ENCODE measurements at regions not wholly inside any gene's neighbourhood (a gene's known extent, or its start where the extent isn't known, plus 50 kb on each side); places are given as distances from the start of the nearest gene placed in this dataset.

DNA sequence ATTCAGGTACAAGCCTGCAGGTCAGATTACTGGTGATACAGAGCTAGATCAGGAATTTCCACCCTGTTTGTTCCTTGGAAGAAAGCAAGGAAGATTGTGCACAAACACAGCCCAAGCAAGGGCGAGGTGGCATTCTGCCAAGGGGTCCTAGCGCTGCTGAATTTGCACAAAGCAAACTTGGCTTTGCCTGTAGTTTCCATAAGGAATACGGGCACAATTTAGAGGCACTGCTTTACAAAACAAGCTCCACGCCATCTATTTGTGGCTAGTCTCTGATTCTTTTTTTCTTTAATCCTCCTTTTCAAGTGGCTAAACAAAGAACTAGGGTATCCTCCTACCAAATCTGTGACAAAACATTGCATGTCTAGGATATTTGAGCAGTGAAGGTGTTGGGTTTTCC, 195.5 kb upstream of the ACVR2A start:
- no peak for DNase-seq (ENCODE audit: low read depth in 4 of 4, low spot score in 1 of 4)

DNA sequence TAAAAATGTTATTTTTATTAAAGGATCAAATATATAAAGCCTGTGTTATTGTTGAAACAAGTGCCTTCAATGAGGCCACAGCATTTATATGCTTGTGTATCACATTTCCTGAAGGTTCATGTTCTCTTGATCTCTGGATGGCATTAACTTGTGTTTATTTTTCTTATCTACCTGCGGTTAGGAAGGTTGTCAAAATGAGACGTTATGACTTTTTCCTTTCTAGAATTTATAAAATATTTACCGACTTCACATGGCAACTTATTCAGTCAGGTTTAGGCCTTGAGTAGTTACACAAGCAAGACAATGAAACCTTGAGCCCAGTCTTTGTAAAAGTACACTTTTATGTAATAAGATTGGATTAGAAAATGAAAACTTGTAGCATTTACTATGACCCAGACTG, 196.4 kb upstream of the ACVR2A start:
- DNase-seq (ENCODE audit: low read depth in 4 of 4, low spot score in 1 of 4): no peak

DNA sequence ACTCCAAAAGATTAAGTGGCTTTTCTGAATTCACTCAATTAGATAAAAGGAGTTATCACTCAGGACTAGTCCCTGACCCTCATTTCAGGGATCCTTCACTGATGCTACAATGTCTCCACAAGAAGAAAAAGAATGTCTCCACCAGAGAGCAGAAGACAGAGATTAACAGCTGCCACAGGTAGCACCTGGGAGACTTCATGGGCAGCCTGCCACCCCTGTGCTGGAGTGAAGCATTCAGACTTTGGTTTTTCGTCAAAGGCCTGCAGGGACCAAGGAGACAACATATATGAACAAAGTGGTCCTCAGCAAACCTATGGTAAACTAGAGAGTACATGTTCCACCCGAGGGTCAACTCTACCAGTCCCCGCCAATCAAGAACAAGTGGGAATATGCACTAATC, 197.0 kb upstream of the ACVR2A start:
- DNase-seq (ENCODE audit: low read depth in 4 of 4, low spot score in 1 of 4): no peak

DNA sequence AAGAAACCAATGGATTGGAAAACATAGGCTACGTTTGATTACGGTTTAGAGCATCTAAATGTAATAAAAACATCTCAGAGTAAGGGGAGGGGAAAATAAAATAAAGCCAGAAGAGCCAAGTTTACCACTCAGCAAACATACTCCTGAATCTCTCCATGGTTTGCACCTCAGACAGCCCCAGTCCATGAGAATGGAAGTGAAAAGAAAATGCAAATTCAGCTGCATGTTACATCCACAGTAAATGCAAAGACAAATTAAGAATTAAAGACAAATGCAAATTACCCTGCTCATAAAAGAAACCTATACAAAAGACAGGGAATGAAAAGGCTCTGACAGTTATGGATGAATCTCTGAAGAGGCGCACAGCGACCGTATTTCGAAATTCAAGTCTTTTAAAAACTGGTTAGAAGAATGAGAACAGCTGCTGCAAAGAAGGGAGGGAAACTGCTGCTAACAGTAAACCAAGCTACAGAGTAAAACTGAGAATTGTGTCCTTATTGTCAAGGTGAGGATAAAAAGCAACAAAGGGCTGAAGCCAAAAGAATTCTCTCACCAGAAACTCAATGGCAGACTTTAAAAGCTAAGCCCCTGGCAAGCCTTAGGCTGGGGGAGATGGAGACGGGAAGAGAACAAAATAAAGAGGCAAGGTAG, 197.9 kb upstream of the ACVR2A start:
- no peak for DNase-seq (ENCODE audit: low read depth in 4 of 4, low spot score in 1 of 4)

DNA sequence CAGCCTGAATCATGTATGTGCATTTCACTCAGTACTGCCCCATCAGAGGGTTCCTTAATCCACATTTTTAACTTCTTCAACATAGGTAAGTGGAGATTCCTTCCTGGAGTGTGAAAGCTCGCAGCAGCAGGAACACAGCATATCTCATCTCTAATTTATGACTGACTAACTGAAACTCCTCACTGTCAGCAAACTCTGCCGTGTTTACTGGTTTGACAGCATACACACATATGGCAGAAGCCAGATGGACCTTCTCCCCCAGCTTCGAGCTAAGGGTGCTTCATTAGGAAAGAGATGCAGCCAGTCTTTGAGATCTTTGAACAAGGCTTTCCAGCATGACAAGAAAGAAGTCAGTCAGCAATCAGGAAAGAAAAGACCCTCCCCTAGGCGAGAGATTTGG, 200.3 kb upstream of the ACVR2A start:
- no peak for DNase-seq (ENCODE audit: low read depth in 4 of 4, low spot score in 1 of 4)

DNA sequence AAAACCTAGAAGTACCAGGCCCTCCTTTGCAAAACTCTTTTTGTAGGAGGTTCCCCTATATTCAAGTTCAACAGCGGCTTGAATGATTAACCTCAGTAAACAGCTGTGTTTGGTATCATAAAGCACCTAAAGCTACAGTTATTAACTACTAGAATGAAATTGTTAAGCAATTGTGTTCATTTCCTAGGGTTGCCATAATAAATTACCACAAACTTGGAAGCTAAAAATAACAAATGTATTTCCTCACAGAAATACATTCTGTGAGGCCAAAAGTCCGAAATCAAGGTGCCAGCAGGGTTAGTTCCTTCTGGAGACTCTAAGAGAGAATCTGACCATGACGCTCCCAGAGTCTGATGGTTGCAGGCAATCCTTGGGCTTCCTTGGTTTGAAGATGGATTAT, 202.1 kb upstream of the ACVR2A start:
- no peak for DNase-seq (ENCODE audit: low read depth in 4 of 4, low spot score in 1 of 4)

DNA sequence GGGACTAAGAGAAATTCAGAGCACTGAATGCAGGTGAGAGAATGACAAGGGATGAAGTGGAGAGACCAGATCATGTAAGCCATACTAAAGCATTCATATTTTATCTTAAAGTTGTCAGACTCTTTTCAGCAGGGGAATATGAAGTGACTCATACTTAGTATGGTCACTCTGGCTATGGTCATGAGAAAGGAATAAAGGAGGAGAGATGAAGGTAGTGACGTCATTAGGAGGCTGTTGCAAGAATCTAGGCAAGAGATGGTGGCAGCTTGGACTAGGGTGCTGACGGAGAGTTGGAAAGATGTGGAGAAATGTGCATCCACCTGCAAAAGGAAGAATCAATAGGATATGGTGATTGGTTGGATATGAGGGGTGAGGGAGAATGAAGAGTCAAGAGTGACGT, 203.2 kb upstream of the ACVR2A start:
- DNase-seq (ENCODE audit: low read depth in 4 of 4, low spot score in 1 of 4): no peak

DNA sequence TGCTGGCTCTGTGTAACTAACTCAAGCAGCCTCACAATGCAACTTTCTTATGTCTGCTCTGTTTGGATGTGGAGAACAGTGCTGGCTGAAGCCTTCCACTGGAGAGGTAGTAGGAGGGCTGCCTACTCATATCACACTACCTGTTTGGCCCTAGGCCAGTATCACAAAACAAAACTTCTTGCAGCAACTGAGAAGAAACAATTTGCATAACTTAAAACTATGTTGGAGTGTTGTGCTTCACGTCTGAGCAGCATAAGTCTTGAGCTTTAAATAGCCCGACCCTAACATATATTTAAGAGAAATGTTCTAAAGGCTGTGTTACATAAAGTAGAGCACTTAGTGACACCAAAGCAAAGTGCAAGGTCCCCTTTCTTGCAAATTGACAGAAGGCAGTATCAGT, 204.9 kb upstream of the ACVR2A start:
- no peak for DNase-seq (ENCODE audit: low read depth in 4 of 4, low spot score in 1 of 4)

DNA sequence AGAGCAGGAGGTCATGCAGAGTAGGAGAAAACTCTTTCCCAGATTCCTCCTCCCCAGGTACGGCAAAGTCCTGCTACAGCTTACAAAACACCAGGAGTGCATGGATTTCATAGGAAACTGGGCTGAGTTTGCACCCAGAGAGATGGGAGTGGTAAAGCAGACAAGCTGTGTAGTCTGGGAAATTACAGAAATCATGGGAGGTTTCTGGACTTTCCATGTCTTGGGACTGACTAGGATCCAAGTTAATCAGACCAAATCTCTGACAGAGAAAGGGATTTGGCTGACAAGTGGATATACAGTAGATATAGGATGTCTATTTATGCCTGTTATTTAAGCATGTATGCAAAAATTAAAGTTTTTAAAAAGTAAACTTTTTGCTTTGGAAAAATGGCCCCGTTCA, 205.4 kb upstream of the ACVR2A start:
- DNase-seq (ENCODE audit: low read depth in 4 of 4, low spot score in 1 of 4): no peak

DNA sequence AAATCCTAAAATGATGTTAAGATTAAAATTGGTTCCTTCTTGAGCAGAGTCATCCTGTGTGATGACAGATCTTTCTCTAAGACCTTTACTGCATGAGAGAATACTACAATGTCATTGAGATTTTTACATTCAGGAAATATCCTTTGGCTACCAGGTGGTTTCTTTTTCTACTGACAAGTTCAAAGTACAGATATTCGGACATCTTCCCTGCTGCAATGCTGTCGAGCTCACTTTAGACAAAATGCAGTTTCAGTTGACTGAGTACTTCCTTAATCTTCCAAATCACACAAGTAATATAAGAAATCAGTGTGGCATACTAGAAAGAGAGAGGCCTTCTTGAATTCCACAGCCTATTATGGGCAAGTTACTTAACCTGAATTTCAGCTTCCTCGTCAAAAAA, 207.9 kb upstream of the ACVR2A start:
- no peak for DNase-seq (ENCODE audit: low read depth in 4 of 4, low spot score in 1 of 4)

DNA sequence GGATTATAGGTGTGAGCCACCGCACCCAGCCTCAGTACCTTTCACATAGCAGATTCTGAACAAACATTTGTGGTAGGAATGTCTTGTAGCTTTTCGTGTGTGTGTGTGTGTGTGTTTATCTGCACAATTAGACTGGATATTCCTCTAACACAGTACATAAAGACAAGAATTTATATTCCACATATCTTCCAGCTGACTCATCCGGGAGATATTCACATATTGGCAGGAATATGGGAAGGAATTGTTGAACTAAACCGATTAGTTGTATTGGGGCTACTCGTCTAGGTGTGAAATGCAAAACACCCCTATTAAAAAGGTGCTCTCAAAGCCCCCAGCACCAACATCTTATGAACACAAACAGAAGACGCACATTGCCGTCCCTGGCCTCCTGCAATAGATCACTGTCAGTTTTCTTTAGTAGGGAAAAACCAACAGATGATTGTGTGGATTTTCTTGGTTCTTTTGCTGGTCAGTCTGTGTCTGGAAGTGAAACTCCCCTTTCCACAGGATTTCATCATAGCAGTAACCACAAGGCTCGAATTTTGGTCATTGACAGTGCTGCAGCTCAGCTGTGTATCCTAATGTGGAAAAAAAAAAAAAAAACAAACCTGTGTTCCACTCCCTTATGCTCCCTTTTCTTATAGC, 208.5 kb upstream of the ACVR2A start:
- DNase-seq (ENCODE audit: low read depth in 4 of 4, low spot score in 1 of 4): no peak

DNA sequence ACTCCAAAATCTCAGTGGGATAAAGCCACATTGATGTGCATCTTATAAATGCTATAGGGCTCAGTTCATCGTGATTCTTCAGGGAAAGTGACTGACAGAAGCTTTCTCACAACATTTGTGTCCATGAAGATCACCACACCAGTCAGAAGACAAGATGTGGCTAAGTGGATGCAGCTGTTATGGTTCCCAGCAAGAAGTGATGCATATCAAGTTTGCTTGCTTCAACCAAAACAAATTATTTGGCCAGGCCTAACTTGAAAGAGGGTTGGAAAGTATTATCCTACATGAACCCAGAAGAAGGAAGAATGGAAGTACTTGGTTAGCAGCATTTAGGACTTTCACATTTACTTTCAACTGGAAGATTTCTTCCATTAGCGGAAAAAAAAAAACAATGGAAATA, 210.0 kb upstream of the ACVR2A start:
- no peak for DNase-seq (ENCODE audit: low read depth in 4 of 4, low spot score in 1 of 4)

DNA sequence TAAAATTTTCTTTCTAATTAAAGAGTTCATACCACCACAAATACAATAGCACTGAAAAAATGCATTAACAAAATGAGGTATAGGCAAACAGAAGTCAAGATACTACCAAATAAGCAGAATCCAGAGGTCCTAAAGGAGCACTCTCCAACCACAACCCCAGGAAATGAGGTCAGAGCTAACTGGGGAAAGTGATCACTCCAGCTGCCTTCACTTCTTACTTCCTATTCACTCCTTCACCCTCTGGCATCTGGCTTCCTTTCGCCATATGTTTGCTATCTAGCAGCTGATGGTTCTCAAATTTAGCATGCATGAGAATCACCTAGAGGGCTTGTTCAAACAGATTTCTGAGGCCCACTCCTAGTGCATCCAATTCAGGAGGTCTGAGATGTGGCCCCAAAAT, 212.6 kb upstream of the ACVR2A start:
- no peak for DNase-seq (ENCODE audit: low read depth in 4 of 4, low spot score in 1 of 4)

DNA sequence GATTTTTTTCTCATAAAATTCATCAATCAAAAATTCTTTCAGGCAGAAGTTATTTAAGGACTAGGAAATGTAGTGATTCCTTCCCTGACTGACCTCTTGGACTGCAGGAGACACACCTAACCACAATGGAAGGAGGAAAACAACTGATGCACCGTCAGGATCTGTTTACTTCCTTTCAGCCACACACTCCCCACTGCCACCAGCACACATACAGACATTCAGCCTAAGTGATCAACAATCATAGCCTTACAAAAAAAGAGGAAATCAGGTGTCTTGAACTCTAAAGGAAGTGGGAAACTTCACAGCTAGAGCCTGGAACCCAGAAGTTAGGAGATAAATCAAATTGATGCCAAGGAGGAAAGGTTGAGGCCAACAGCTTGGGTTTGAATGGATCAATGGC, 213.5 kb upstream of the ACVR2A start:
- no peak for DNase-seq (ENCODE audit: low read depth in 4 of 4, low spot score in 1 of 4)

DNA sequence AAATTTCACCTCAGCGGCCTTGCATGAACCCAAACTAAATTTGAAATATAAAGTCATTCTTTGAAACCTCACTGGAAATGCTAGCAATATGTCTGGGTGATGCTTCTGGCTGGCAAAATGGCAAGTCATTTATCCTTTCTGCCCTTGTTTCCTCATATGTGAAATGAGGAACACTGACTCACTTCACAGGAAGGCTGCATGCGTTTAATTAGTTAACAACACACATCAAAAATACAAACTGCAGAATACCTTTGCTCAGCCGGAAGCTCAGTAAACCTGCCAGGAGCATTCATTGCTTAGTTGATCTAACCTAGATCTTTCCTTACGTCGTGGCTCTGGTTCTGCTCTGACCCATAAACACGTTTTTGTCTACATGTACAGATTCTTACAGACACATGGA, 214.2 kb upstream of the ACVR2A start:
- DNase-seq (ENCODE audit: low read depth in 4 of 4, low spot score in 1 of 4): no peak

DNA sequence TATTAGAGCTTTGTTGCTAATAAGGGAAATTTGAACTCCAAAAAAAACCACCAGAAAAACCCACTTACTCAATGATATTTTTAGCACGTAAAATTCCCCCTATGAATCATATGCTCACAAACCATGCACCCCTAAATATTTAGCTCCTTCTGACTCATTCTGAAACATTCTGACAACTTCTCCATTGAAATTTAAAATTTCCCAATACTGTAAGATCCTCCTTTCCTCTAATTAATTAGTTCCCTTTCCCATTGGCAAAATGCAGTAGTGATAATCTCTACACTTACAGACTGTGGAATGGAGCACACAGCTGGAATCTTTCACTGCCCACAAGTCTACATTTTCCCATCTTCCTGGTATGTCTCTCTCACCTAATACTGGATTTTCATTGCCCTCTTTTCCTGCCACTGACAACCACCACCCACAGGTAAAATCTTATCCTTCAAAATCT, 215.8 kb upstream of the ACVR2A start:
- DNase-seq (ENCODE audit: low read depth in 4 of 4, low spot score in 1 of 4): no peak

DNA sequence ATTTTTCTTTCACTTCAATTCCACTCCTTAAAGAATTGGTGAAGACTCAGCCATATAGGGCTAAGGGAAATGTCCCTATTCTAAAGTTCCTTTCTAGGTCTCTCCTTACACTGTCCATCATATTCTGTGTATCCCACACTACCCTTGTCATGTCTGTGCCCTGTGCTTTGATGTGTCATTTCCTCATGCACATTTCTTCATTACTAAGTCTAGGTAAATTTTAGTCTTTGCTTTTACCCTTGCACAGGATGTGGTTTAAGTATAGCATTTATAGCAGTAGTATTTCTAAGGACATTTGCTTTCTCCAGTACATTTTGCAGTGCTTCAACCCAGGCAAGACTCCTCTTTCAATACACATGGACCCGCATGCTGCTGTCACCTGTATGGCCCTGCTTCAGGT, 221.5 kb upstream of the ACVR2A start:
- DNase-seq (ENCODE audit: low read depth in 4 of 4, low spot score in 1 of 4): no peak

DNA sequence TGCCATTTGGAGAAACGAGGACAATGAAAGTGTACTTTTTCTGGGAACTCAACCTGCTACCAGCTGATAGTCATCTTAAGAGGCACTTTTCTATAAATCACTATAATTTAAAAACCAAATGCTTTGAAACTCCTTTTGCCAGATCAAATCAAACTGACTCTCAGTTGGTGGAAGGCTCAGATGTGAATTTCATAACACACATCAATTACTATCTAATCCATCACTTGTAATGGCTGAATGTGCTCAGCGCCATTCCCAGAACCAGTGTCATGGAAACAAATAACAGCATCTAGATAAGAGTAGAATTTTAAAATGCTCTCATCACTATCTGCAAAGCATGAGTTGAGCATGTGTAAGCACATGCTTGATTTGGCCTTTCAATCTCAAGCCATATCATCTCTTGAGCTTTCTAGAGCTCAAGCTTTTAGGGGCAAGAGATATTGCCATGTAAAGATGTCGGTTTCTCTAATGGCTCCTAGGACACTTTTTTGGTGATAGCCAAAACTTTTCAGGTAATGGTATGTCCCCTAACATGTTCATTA, 223.1 kb upstream of the ACVR2A start:
- DNase-seq (ENCODE audit: low read depth in 4 of 4, low spot score in 1 of 4): no peak

DNA sequence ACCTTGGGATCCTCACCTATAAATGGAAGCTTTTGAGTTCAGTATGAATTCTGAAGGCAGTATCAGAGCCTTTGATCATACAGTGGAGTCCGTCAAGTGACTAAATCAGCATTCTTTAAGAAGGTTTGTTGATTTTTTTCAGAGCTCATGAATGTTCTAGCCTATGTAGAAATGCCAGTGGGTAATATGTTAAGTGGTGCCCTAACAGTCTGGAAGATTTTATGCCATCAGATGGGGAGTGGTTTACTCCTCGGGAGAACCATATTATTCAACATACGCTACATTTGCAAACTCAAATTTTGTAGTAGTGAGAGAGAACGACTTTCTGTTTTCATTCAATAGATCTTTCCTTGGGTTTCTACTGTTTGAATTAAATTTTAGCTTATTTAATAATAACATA, 225.0 kb upstream of the ACVR2A start:
- no peak for DNase-seq (ENCODE audit: low read depth in 4 of 4, low spot score in 1 of 4)

DNA sequence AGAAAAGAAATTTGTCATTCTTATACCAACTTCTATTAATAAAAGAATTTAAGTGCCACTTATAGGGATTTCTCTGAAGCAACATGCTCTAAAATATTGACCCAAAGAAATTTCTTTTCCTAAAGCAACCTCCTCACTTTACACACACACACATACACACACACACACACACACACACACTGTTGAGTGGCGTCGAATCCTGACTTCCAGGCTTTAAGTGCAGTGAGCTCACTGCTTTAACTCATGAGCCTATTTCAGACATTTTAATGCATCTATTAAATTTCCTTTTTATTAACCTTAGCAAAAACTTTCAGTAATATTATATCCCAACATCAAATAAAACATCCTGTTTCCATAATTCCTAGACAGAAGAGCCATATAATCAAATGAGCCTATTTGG, 229.1 kb upstream of the ACVR2A start:
- no peak for DNase-seq (ENCODE audit: low read depth in 4 of 4, low spot score in 1 of 4)

DNA sequence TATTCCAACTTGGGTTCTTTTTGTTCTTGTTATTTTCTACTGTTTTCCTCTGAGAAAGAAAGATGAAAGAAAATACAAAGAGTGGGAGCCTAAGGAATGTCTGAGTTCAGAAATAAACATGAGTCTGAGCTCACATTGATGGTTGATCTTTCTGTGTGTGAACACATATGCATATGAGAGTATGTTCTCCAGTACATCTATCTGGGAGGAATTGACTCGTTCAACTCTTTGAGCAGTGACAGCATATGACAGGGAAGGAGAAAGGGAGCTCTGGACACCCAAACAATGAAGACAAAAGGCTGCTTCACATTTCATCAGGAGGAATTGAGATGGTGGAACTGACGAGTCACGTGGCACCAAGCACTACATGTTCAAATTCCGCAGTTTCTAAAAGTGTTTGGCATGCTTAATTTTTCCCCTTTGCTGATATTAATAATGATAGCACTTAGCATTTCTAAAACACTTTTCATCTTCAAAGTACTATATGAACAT, 229.8 kb upstream of the ACVR2A start:
- DNase-seq (ENCODE audit: low read depth in 4 of 4, low spot score in 1 of 4): no peak

DNA sequence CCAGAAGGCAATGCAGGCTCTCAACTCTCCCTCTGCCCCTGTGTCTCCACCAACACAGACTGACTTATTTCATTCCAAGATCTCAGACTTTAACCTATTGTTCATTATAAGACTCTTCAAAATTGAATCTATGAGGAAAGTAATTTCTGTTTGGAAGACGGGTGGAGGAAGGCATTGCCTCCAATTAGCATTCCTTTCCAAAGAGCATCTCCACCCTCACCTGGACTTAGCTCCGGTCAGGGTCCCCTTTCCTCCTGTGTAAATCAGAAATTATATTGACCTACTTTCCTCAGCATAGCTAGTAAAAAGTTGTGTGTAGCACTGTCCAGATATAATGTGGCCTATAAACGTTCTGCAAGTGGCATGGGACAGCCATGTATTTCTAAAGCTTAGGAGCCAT, 230.4 kb upstream of the ACVR2A start:
- DNase-seq (ENCODE audit: low read depth in 4 of 4, low spot score in 1 of 4): no peak

DNA sequence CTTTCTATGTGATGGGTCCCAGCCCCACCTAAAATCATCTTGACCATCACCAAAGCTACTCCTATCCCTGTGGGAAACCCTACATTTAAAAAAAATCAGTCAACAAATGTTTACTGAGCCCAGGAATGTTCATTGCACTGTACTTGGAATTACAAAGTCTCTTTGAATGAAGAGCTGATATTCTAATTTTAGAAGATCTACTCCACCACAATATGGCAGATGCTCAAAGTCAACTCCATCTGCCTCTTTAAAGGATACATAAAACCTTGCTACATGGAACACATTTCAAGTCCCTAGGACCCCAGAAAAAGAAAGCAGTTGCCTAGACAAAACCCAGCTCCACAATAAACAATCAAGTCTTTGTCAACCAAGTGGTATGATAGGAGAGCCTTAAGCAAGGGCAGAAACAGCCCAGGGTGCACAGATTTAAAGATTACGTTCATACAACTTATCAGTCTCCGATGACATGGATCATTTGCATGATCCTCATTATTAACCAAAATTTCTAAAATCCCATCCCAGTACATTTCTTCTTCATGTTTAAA, 234.3 kb upstream of the ACVR2A start:
- DNase-seq (ENCODE audit: low read depth in 4 of 4, low spot score in 1 of 4): no peak

Measured in stimulated activated CD4-positive, alpha-beta T cell treated with anti-CD3 and anti-CD28 coated beads, Interleukin-1b, Interleukin-23, amount 100 ng/mL, for 24 hours (primary cell).